Parathyroid adenoma (tissue), 2 donors: ENCODE measurements at regions not wholly inside any gene's neighbourhood (a gene's known extent, or its start where the extent isn't known, plus 50 kb on each side); places are given as distances from the start of the nearest gene placed in this dataset.

Experiments used
- H2AFZ ChIP-seq: fragments of 300-600 bp; sonication (generic); one replicate; pipeline ENCODE4 v1.7.0; 2017; ENCODE audit warnings: antibody characterized with exemption, mild to moderate bottlenecking
- H3K27ac ChIP-seq: fragments of 300-600 bp; sonication (generic); one replicate; pipeline ENCODE4 v1.7.0; 2017
- H3K27me3 ChIP-seq: fragments of 300-600 bp; sonication (generic); one replicate; pipeline ENCODE4 v1.7.0; 2017; ENCODE audit warnings: low read length; ENCODE audit not compliant: control insufficient read depth, insufficient read depth
- H3K36me3 ChIP-seq: fragments of 300-600 bp; sonication (generic); one replicate; pipeline ENCODE4 v1.7.0; 2017; ENCODE audit warnings: low read length; ENCODE audit not compliant: control insufficient read depth, insufficient read depth
- H3K4me1 ChIP-seq: fragments of 300-600 bp; sonication (generic); one replicate; pipeline ENCODE4 v1.7.0; 2017; ENCODE audit warnings: control low read depth
- H3K4me2 ChIP-seq: fragments of 300-600 bp; sonication (generic); one replicate; pipeline ENCODE4 v1.7.0; 2017; ENCODE audit warnings: low read length
- H3K4me3 ChIP-seq: fragments of 300-600 bp; sonication (generic); one replicate; pipeline ENCODE4 v1.7.0; 2017; ENCODE audit warnings: low read depth, low read length
- H3K79me2 ChIP-seq: fragments of 300-600 bp; sonication (generic); one replicate; pipeline ENCODE4 v1.7.0; 2017; ENCODE audit warnings: control low read depth
- H3K9ac ChIP-seq: fragments of 300-600 bp; sonication (generic); one replicate; pipeline ENCODE4 v1.7.0; 2017; ENCODE audit warnings: mild to moderate bottlenecking
- H3K9me3 ChIP-seq: fragments of 300-600 bp; sonication (generic); one replicate; pipeline ENCODE4 v1.7.0; 2017; ENCODE audit warnings: low read length; ENCODE audit not compliant: control insufficient read depth
- CTCF ChIP-seq: fragments of 300-600 bp; sonication (generic); IDR thresholded peaks from one replicate; pipeline ENCODE4 v1.7.0; 2017; ENCODE audit warnings: antibody characterized with exemption, mild to moderate bottlenecking
- donor health status: primary hyperparathyroidism.

- Histone ChIP-seq H3K4me3 (no peak overlapping the region), H3K9ac (no peak overlapping the region), H3K36me3 (no peaks in the 10 kb centered on the region), H3K79me2 (no peaks in the 10 kb centered on the region), H2AFZ (no peak overlapping the region), H3K4me2 (no peak overlapping the region), H3K4me1 (no peaks in the 10 kb centered on the region), H3K27me3 (no peaks in the 10 kb centered on the region), H3K9me3 (no peaks in the 10 kb centered on the region), H3K27ac (no peak overlapping the region)
- no peak for TF ChIP-seq CTCF
These were observed 183.6 kb downstream of the FAXC start for GRCh38 chr6:99165838-99166237.

GRCh38 chr6:99152347-99152643 is 197.2 kb downstream of the FAXC start:
- Histone ChIP-seq H3K9me3 (no peaks in the 10 kb centered on the region), H3K9ac (no peak overlapping the region), H2AFZ (no peak overlapping the region), H3K36me3 (no peaks in the 10 kb centered on the region), H3K4me1 (no peaks in the 10 kb centered on the region), H3K4me2 (no peak overlapping the region), H3K27me3 (no peaks in the 10 kb centered on the region), H3K79me2 (no peaks in the 10 kb centered on the region), H3K4me3 (no peak overlapping the region), H3K27ac (no peak overlapping the region)
- TF ChIP-seq CTCF = no peak

GRCh38 chr6:99151634-99152346 is 197.7 kb downstream of the FAXC start:
- Histone ChIP-seq H3K9me3 (no peaks in the 10 kb centered on the region), H3K27me3 (no peaks in the 10 kb centered on the region), H3K4me1 (no peaks in the 10 kb centered on the region), H2AFZ (no peak overlapping the region), H3K4me3 (no peak overlapping the region), H3K36me3 (no peaks in the 10 kb centered on the region), H3K27ac (no peak overlapping the region), H3K9ac (no peak overlapping the region), H3K4me2 (no peak overlapping the region), H3K79me2 (no peaks in the 10 kb centered on the region)
- no peak for TF ChIP-seq CTCF

GRCh38 chr6:99148761-99149160 is 200.7 kb downstream of the FAXC start:
- Histone ChIP-seq H3K79me2 (no peaks in the 10 kb centered on the region), H3K4me2 (no peak overlapping the region), H3K4me1 (no peaks in the 10 kb centered on the region), H3K36me3 (no peaks in the 10 kb centered on the region), H3K4me3 (no peak overlapping the region), H3K9ac (no peak overlapping the region), H3K27ac (no peak overlapping the region), H3K9me3 (no peaks in the 10 kb centered on the region), H3K27me3 (no peaks in the 10 kb centered on the region), H2AFZ (no peak overlapping the region)
- TF ChIP-seq CTCF = no peak

GRCh38 chr6:99148111-99148510 is 200.4 kb upstream of the FBXL4 start:
- H3K4me3 ChIP-seq = no peak overlapping the region

More at GRCh38 chr6:99148111-99148510, 200.4 kb upstream of the FBXL4 start:
- H2AFZ ChIP-seq = no peak overlapping the region
- H3K27ac ChIP-seq = no peak overlapping the region
- no peak overlapping the region for H3K9ac ChIP-seq
- H3K36me3 ChIP-seq = no peaks in the 10 kb centered on the region
- no peaks in the 10 kb centered on the region for H3K79me2 ChIP-seq
- TF ChIP-seq CTCF = no peak
- H3K4me2 ChIP-seq = no peak overlapping the region
- no peaks in the 10 kb centered on the region for H3K27me3 ChIP-seq
- no peaks in the 10 kb centered on the region for H3K4me1 ChIP-seq
- H3K9me3 ChIP-seq = no peaks in the 10 kb centered on the region
